ENCODE measurements at regions not wholly inside any gene's neighbourhood (a gene's known extent, or its start where the extent isn't known, plus 50 kb on each side); places are given as distances from the start of the nearest gene placed in this dataset.
"Not testable (repeated sequence)": the region's sequence is repeated elsewhere in the genome, so short reads cannot be mapped to it uniquely, and the experiment has no call there.

- in situ Hi-C loops (cut with HindIII; ENCODE audit: low pct_ligation_motif_present, low pct_unique_long_range_greater_than_20kb, low sequenced_read_pairs): no loop called here
- DNase-seq: no peak
These were observed 133.7 kb downstream of the TFPI2 start for GRCh38 chr7:93756890-93757289.

- no peak for DNase-seq
- in situ Hi-C loops (cut with HindIII; ENCODE audit: low pct_ligation_motif_present, low pct_unique_long_range_greater_than_20kb, low sequenced_read_pairs): no loop called here
These were observed 139.1 kb downstream of the TFPI2 start for GRCh38 chr7:93751421-93751820.

- no peak for DNase-seq
- in situ Hi-C loops (cut with HindIII; ENCODE audit: low pct_ligation_motif_present, low pct_unique_long_range_greater_than_20kb, low sequenced_read_pairs): no loop called here
These were observed 139.6 kb downstream of the TFPI2 start for GRCh38 chr7:93750986-93751385.

- no peak for DNase-seq
These were observed 143.5 kb downstream of the TFPI2 start for GRCh38 chr7:93747019-93747418.

GRCh38 chr7:93739424-93739823 is 151.1 kb downstream of the TFPI2 start:
- DNase-seq: no peak
- in situ Hi-C loops (cut with HindIII; ENCODE audit: low pct_ligation_motif_present, low pct_unique_long_range_greater_than_20kb, low sequenced_read_pairs): no loop called here

More at GRCh38 chr7:93747019-93747418, 143.5 kb downstream of the TFPI2 start:
- in situ Hi-C loops (cut with HindIII; ENCODE audit: low pct_ligation_motif_present, low pct_unique_long_range_greater_than_20kb, low sequenced_read_pairs): no loop called here

GRCh38 chr7:93737953-93738352 is 152.6 kb downstream of the TFPI2 start:
- no peak for DNase-seq
- in situ Hi-C loops (cut with HindIII; ENCODE audit: low pct_ligation_motif_present, low pct_unique_long_range_greater_than_20kb, low sequenced_read_pairs): no loop called here

GRCh38 chr7:93736668-93737369 is 153.7 kb downstream of the TFPI2 start:
- no peak for DNase-seq
- in situ Hi-C loops (cut with HindIII; ENCODE audit: low pct_ligation_motif_present, low pct_unique_long_range_greater_than_20kb, low sequenced_read_pairs): no loop called here

GRCh38 chr7:93728292-93728691 is 153.8 kb upstream of the CALCR start:
- in situ Hi-C loops (cut with HindIII; ENCODE audit: low pct_ligation_motif_present, low pct_unique_long_range_greater_than_20kb, low sequenced_read_pairs): no loop called here

GRCh38 chr7:93725954-93726353 is 151.4 kb upstream of the CALCR start:
- in situ Hi-C loops (cut with HindIII; ENCODE audit: low pct_ligation_motif_present, low pct_unique_long_range_greater_than_20kb, low sequenced_read_pairs): no loop called here
- DNase-seq: no peak

More at GRCh38 chr7:93728292-93728691, 153.8 kb upstream of the CALCR start:
- peak; percentile 39 for DNase-seq

- in situ Hi-C loops (cut with HindIII; ENCODE audit: low pct_ligation_motif_present, low pct_unique_long_range_greater_than_20kb, low sequenced_read_pairs): loop anchor here (25.0 kb wide), 1 partner anchor 164 kb away; the partner anchor contains the start of gene TFPI2
- no peak for DNase-seq
These were observed 149.1 kb upstream of the CALCR start for GRCh38 chr7:93723424-93724124.

GRCh38 chr7:93720106-93720505 is 145.6 kb upstream of the CALCR start:
- no peak for DNase-seq
- in situ Hi-C loops (cut with HindIII; ENCODE audit: low pct_ligation_motif_present, low pct_unique_long_range_greater_than_20kb, low sequenced_read_pairs): loop anchor here (25.0 kb wide), 1 partner anchor 167 kb away; the partner anchor contains the start of gene TFPI2

GRCh38 chr7:93719546-93719945 is 145.0 kb upstream of the CALCR start:
- DNase-seq: peak; percentile 84
- in situ Hi-C loops (cut with HindIII; ENCODE audit: low pct_ligation_motif_present, low pct_unique_long_range_greater_than_20kb, low sequenced_read_pairs): loop anchor here (25.0 kb wide), 1 partner anchor 168 kb away; the partner anchor contains the start of gene TFPI2

GRCh38 chr7:93717217-93717900 is 142.8 kb upstream of the CALCR start:
- in situ Hi-C loops (cut with HindIII; ENCODE audit: low pct_ligation_motif_present, low pct_unique_long_range_greater_than_20kb, low sequenced_read_pairs): loop anchor here (25.0 kb wide), 1 partner anchor 170 kb away; the partner anchor contains the start of gene TFPI2
- peak; percentile 11 for DNase-seq

- DNase-seq: peak; percentile 68
- in situ Hi-C loops (cut with HindIII; ENCODE audit: low pct_ligation_motif_present, low pct_unique_long_range_greater_than_20kb, low sequenced_read_pairs): loop anchor here (25.0 kb wide), 1 partner anchor 172 kb away; the partner anchor contains the start of gene TFPI2
These were observed 140.7 kb upstream of the CALCR start for GRCh38 chr7:93715234-93715633.

GRCh38 chr7:93711926-93712325 is 137.4 kb upstream of the CALCR start:
- in situ Hi-C loops (cut with HindIII; ENCODE audit: low pct_ligation_motif_present, low pct_unique_long_range_greater_than_20kb, low sequenced_read_pairs): loop anchor here (25.0 kb wide), 1 partner anchor 175 kb away; the partner anchor contains the start of gene TFPI2
- no peak for DNase-seq

- in situ Hi-C loops (cut with HindIII; ENCODE audit: low pct_ligation_motif_present, low pct_unique_long_range_greater_than_20kb, low sequenced_read_pairs): loop anchor here (25.0 kb wide), 1 partner anchor 179 kb away; the partner anchor contains the start of gene TFPI2
- DNase-seq: not testable (repeated sequence)
These were observed 133.7 kb upstream of the CALCR start for GRCh38 chr7:93708255-93708654.

- DNase-seq: no peak
- in situ Hi-C loops (cut with HindIII; ENCODE audit: low pct_ligation_motif_present, low pct_unique_long_range_greater_than_20kb, low sequenced_read_pairs): loop anchor here (25.0 kb wide), 1 partner anchor 180 kb away; the partner anchor contains the start of gene TFPI2
These were observed 132.7 kb upstream of the CALCR start for GRCh38 chr7:93707249-93707648.

- not testable (repeated sequence) for DNase-seq
- in situ Hi-C loops (cut with HindIII; ENCODE audit: low pct_ligation_motif_present, low pct_unique_long_range_greater_than_20kb, low sequenced_read_pairs): loop anchor here (25.0 kb wide), 1 partner anchor 181 kb away; the partner anchor contains the start of gene TFPI2
These were observed 131.6 kb upstream of the CALCR start for GRCh38 chr7:93706162-93706561.

- no peak for DNase-seq
- in situ Hi-C loops (cut with HindIII; ENCODE audit: low pct_ligation_motif_present, low pct_unique_long_range_greater_than_20kb, low sequenced_read_pairs): loop anchor here (25.0 kb wide), 1 partner anchor 183 kb away; the partner anchor contains the start of gene TFPI2
These were observed 129.7 kb upstream of the CALCR start for GRCh38 chr7:93704217-93704616.

All from ACHN (cell line).